Stimulated activated CD4-positive, alpha-beta T cell treated with anti-CD3 and anti-CD28 coated beads, Interleukin-1b, Interleukin-23, amount 100 ng/mL, for 24 hours (primary cell): ENCODE measurements at regions not wholly inside any gene's neighbourhood (a gene's known extent, or its start where the extent isn't known, plus 50 kb on each side); places are given as distances from the start of the nearest gene placed in this dataset.
"Not testable (repeated sequence)": the region's sequence is repeated elsewhere in the genome, so short reads cannot be mapped to it uniquely, and the experiment has no call there.

Experiments used
- DNase-seq, 4 experiments: peaks; one replicate each; pipeline ENCODE4 v3.0.0-alpha.2; 2020; ENCODE audit warnings: low read depth in 4 of 4, low spot score in 1 of 4

GRCh38 chr21:28877318-28877884, 115.3 kb downstream of the LTN1 start:
- no peak for DNase-seq

GRCh38 chr21:28875078-28875477, 117.6 kb downstream of the LTN1 start:
- no peak for DNase-seq

DNA sequence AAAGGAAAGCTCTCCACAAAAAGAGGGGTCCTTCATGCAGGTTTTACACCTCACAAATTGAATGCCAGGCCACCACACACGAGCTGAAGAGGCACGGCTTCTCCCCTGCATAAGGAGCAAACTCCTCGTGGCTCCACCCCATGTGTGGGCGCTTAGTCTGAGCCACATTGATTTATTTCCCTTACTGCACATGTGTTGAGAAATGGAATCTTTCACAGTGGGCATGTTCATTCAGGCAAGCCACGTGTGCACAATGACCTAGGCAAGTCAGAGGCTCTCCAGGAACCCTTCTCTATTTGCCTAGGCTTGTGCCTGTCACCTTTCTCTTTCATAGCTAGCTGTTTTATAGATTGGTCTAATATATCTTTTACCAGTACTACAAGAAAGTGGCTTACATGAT, 120.5 kb downstream of the LTN1 start:
- DNase-seq, result no peak

DNA sequence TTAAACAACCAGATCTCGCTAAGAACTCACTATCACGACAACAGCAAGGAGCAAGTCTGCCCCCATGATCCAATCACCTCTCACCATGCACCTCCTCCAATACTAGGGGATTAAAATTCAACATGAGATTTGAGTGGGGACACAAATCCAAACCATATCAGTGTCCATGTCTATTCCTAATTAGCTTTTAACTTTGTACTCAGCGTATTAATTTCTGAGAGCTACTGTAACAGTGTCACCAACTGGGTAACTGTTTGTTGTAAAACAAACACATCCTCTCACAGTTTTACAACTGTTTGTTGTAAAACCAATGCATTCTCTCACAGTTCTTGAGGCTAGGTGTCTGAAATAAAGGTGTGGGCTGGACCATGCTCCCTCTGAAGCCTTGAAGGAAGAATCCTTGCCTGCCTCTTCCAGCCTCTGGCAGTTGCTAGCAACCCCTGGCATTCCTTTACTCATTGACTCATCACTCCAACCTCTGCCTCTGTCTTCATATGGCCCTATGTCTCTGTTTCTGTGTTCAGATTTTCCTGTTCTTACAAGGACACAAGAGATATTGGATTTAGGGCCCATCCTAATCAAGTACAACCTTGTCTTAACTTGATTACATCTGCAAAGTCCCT, 121.2 kb downstream of the LTN1 start:
- no peak for DNase-seq

GRCh38 chr21:28867401-28867800, 125.3 kb downstream of the LTN1 start:
- no peak for DNase-seq

- DNase-seq, result no peak
Observed at GRCh38 chr21:28865488-28866186, 127.0 kb downstream of the LTN1 start.

- no peak for DNase-seq
Observed at GRCh38 chr21:28858424-28858823, 134.3 kb downstream of the LTN1 start.

GRCh38 chr21:28857752-28858151, 134.9 kb downstream of the LTN1 start:
- no peak for DNase-seq

- DNase-seq, result no peak
Observed at GRCh38 chr21:28856588-28857250, 136.0 kb downstream of the LTN1 start.

- DNase-seq, result no peak
Observed at GRCh38 chr21:28852706-28853105, 140.0 kb downstream of the LTN1 start.

- no peak for DNase-seq
Observed at GRCh38 chr21:28851645-28852044, 141.0 kb downstream of the LTN1 start.

DNA sequence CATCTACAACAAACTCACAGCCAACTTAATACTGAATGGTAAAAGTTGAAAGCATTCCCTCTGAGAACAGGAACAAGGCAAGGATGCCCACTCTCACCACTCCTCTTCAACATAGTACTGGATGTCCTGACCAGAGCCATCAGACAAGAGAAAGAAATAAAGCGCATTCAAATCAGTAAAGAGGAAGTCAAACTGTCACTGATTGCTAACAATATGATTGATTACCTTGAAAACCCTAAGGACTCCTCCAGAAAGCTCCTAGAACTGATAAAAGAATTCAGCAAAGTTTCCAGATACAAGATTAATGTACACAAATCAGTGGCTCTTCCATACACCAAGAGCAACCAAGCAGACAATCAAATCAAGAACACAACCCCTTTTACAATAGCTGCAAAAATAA, 153.4 kb downstream of the LTN1 start:
- DNase-seq, result not testable (repeated sequence)

GRCh38 chr21:28837426-28837825, 155.3 kb downstream of the LTN1 start:
- DNase-seq, result not testable (repeated sequence)

- DNase-seq, result not testable (repeated sequence)
Observed at GRCh38 chr21:28836588-28836987, 156.1 kb downstream of the LTN1 start.

GRCh38 chr21:28834335-28835238, 158.1 kb downstream of the LTN1 start:
- DNase-seq, result no peak

DNA sequence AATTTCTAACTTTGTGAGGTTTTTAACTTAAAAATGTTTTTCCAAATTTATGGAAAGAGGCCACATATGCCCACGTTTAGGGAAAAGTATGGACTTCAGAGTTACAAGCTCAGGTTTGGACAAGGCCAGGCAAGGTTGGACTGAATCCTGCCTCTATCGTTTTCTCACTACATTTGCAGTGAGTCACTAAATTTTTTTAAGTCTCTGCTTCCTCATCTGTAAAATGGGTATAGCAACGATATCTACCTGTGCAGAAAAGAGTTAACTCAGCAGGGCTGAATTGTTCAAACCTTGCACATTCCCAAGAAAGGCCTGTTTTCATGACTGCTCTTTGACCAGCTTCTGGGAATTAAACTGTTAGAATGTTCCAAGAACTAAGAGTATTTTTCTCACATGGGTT, 159.1 kb downstream of the LTN1 start:
- no peak for DNase-seq

DNA sequence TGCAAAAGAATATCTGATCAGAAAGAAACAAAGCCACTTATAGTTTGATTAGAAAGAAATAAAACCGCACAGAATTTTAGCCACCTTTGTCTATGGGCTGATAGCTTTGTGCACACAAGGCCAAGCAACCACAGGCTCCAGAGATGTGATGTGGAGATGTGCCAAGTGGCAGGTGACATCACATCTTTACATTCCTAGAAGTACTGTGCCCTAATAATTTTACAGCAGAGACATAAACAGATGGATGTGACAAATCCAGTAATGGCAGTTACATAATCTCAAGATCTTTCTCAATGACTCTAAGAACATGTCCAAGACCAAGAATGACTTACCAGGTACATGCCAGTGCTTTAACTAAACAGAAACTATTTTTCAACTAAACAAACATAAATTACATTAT, 159.5 kb downstream of the LTN1 start:
- DNase-seq, result no peak

DNA sequence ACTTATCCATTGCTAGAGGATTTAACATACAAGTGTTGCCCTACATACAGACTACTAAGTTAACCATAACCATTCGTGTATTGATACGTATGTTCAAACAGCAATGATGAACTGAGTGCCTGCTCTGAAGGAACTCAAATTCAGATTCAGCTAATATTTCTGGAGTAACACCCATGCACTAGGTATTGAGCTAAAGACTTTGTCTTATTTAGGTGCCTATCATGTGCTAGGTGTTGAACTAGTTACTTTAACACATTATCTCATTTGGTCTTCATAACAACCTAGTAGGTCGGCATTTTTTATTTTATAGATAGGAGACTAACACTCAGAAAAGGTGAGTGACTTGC, 160.0 kb downstream of the LTN1 start:
- DNase-seq, result no peak

GRCh38 chr21:28832013-28832714, 160.5 kb downstream of the LTN1 start:
- DNase-seq, result no peak

DNA sequence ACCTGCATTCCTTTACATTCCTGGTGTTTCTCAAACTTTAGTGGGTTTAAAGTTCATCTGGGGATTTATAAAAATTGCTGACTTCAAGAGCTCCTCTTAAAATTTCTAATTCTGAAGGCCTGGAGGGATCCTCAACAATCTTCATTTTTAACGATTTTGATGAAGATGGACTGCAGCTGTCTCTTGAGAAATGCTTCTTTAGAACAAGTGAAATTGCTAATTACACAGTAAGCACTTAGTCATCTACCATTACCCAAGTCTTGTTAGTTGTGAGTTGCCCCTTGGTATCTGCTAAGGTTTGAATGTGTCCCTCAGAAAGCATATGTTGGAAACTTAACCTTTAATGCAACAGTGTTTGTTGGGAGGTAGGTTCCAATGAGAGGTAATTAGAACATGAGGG, 163.7 kb downstream of the LTN1 start:
- DNase-seq, result no peak

- no peak for DNase-seq
Observed at GRCh38 chr21:28828021-28828420, 164.7 kb downstream of the LTN1 start.
